HCT116 (cell line): ENCODE measurements at regions not wholly inside any gene's neighbourhood (a gene's known extent, or its start where the extent isn't known, plus 50 kb on each side); places are given as distances from the start of the nearest gene placed in this dataset.

Experiments used
- EGR1 ChIP-seq: IDR thresholded peaks from 2 replicates; pipeline ENCODE4 v1.6.1; 2012; ENCODE audit warnings: low read depth
- EZH2 ChIP-seq: fragments of 200-600 bp; sonication (generic); IDR thresholded peaks from 2 replicates; pipeline ENCODE4 v1.6.1; 2017; ENCODE audit warnings: antibody characterized with exemption, mixed run types
- EZH2phosphoT487 ChIP-seq: fragments of 200-600 bp; IDR thresholded peaks from 2 replicates; pipeline ENCODE4 v1.6.1; 2018; ENCODE audit warnings: antibody characterized with exemption, borderline replicate concordance
- POLR2A ChIP-seq: IDR thresholded peaks from 2 replicates; pipeline ENCODE4 v1.7.0; 2011; ENCODE audit warnings: borderline replicate concordance; ENCODE audit not compliant: insufficient read depth, insufficient read length; ENCODE audit errors: extremely low read depth
- POLR2AphosphoS5 ChIP-seq: IDR thresholded peaks from 2 replicates; pipeline ENCODE4 v1.6.1; 2011; ENCODE audit warnings: mild to moderate bottlenecking, low read depth, low read length, moderate library complexity
- ZBTB33 ChIP-seq: IDR thresholded peaks from 2 replicates; pipeline ENCODE4 v1.6.1; 2011; ENCODE audit warnings: mild to moderate bottlenecking, low read length, moderate library complexity; ENCODE audit not compliant: insufficient replicate concordance; ENCODE audit errors: extremely low read depth
- ZFX ChIP-seq: fragments of 450-650 bp; IDR thresholded peaks from 2 replicates; pipeline ENCODE4 v1.6.1; 2017
- TF ChIP-seq, protein P1 (sequence below), 3 experiments: fragments of 200-600 bp in 1 of 3; sonication (generic) in 1 of 3; IDR thresholded peaks in 2 of 3; conservative IDR thresholded peaks in 1 of 3; 2 replicates each; pipeline ENCODE4 v1.5.1; 2012 to 2017; ENCODE audit warnings: low read depth in 2 of 3, low read length in 2 of 3, antibody characterized with exemption in 1 of 3, borderline replicate concordance in 1 of 3, control low read depth in 1 of 3, mild to moderate bottlenecking in 1 of 3, mixed read lengths in 1 of 3, mixed run types in 1 of 3, moderate library complexity in 1 of 3; ENCODE audit not compliant: insufficient read depth in 1 of 3
- TF ChIP-seq, protein P2 (sequence below): IDR thresholded peaks from 2 replicates; pipeline ENCODE4 v1.6.1; 2012; ENCODE audit warnings: low read depth

GRCh38 chr10:130987401-130987800 lies 324.1 kb downstream of the TCERG1L start:
- TF ChIP-seq EZH2phosphoT487 (no peak), POLR2A (no peak), EZH2 (no peak), ZFX (no peak), POLR2AphosphoS5 (no peak), EGR1 (no peak), ZBTB33 (no peak)
- TF ChIP-seq, protein P1, sequence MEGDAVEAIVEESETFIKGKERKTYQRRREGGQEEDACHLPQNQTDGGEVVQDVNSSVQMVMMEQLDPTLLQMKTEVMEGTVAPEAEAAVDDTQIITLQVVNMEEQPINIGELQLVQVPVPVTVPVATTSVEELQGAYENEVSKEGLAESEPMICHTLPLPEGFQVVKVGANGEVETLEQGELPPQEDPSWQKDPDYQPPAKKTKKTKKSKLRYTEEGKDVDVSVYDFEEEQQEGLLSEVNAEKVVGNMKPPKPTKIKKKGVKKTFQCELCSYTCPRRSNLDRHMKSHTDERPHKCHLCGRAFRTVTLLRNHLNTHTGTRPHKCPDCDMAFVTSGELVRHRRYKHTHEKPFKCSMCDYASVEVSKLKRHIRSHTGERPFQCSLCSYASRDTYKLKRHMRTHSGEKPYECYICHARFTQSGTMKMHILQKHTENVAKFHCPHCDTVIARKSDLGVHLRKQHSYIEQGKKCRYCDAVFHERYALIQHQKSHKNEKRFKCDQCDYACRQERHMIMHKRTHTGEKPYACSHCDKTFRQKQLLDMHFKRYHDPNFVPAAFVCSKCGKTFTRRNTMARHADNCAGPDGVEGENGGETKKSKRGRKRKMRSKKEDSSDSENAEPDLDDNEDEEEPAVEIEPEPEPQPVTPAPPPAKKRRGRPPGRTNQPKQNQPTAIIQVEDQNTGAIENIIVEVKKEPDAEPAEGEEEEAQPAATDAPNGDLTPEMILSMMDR (IDR thresholded peaks at IDR 0.05 in 2 of 3, conservative IDR thresholded peaks at IDR 0.05 in 1 of 3; ENCODE audit: borderline replicate concordance in 1 of 3, insufficient read depth in 1 of 3, low read depth in 2 of 3, low read length in 2 of 3), result no peak
- TF ChIP-seq, protein P2, sequence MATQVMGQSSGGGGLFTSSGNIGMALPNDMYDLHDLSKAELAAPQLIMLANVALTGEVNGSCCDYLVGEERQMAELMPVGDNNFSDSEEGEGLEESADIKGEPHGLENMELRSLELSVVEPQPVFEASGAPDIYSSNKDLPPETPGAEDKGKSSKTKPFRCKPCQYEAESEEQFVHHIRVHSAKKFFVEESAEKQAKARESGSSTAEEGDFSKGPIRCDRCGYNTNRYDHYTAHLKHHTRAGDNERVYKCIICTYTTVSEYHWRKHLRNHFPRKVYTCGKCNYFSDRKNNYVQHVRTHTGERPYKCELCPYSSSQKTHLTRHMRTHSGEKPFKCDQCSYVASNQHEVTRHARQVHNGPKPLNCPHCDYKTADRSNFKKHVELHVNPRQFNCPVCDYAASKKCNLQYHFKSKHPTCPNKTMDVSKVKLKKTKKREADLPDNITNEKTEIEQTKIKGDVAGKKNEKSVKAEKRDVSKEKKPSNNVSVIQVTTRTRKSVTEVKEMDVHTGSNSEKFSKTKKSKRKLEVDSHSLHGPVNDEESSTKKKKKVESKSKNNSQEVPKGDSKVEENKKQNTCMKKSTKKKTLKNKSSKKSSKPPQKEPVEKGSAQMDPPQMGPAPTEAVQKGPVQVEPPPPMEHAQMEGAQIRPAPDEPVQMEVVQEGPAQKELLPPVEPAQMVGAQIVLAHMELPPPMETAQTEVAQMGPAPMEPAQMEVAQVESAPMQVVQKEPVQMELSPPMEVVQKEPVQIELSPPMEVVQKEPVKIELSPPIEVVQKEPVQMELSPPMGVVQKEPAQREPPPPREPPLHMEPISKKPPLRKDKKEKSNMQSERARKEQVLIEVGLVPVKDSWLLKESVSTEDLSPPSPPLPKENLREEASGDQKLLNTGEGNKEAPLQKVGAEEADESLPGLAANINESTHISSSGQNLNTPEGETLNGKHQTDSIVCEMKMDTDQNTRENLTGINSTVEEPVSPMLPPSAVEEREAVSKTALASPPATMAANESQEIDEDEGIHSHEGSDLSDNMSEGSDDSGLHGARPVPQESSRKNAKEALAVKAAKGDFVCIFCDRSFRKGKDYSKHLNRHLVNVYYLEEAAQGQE, result no peak
